ENCODE measurements at regions not wholly inside any gene's neighbourhood (a gene's known extent, or its start where the extent isn't known, plus 50 kb on each side); places are given as distances from the start of the nearest gene placed in this dataset.
A peak's percentile ranks its signal among the peaks of the same experiment; 100 is the strongest.

- Histone ChIP-seq H2BK5ac (ENCODE audit: low read depth, low read length) (no peak overlapping the region), H3K4me2 (ENCODE audit: insufficient read depth in 1 of 2, low read depth in 2 of 2, low read length in 2 of 2) (no peak overlapping the region), H3K4me3 (ENCODE audit: extremely low read depth in 1 of 4, insufficient read depth in 2 of 4, low read depth in 3 of 4, low read length in 4 of 4) (no peak overlapping the region), H3K9me3 (ENCODE audit: insufficient read depth in 2 of 2, low read depth in 1 of 2, low read length in 1 of 2) (no peaks in the 10 kb centered on the region), H4K20me1 (replicated peaks in 1 of 2; ENCODE audit: control insufficient read depth in 1 of 2, insufficient read depth in 2 of 2, low read length in 2 of 2) (no peaks in the 10 kb centered on the region), H3K27ac (ENCODE audit: low read depth, low read length) (no peak overlapping the region), H3K4me1 (replicated peaks in 1 of 4; ENCODE audit: control insufficient read depth in 3 of 4, insufficient read depth in 4 of 4, low read length in 3 of 4) (peaks cover 0 to 2% (median 0%) of the 10 kb centered on the region in 4 experiments; a peak in 1 of 7 replicates), H3K79me1 (ENCODE audit: low read depth, low read length) (no peaks in the 10 kb centered on the region), H2BK20ac (ENCODE audit: low read length) (no peak overlapping the region), H3K23me2 (ENCODE audit: low read depth, low read length) (no peaks in the 10 kb centered on the region), H3K23ac (ENCODE audit: insufficient read length) (no peak overlapping the region), H2AK5ac (ENCODE audit: low read depth, low read length) (no peak overlapping the region), H3K4ac (replicated peaks; ENCODE audit: insufficient read length, low read depth, low read length) (no peak overlapping the region), H2BK12ac (ENCODE audit: low read depth, low read length) (no peak overlapping the region), H2BK15ac (ENCODE audit: low read length) (no peak overlapping the region), H2AFZ (ENCODE audit: low read length) (peak overlapping the region; percentile 91), H3K9ac (replicated peaks in 1 of 4; ENCODE audit: extremely low read depth in 1 of 4, low read depth in 3 of 4, low read length in 3 of 4) (no peak overlapping the region), H3K79me2 (ENCODE audit: control insufficient read depth in 1 of 2, insufficient read depth in 2 of 2, low read length in 2 of 2) (no peaks in the 10 kb centered on the region), H3K56ac (replicated peaks; ENCODE audit: insufficient read length, low read depth, low read length) (no peak overlapping the region), H4K91ac (replicated peaks; ENCODE audit: insufficient read length, low read length) (no peak overlapping the region), H2BK120ac (replicated peaks; ENCODE audit: low read depth, low read length) (no peak overlapping the region), H3K27me3 (replicated peaks in 1 of 4; ENCODE audit: control insufficient read depth in 3 of 4, extremely low read depth in 1 of 4, insufficient read depth in 3 of 4, low read length in 3 of 4) (no peaks in the 10 kb centered on the region), H3K14ac (ENCODE audit: insufficient read length) (no peak overlapping the region), H4K8ac (ENCODE audit: extremely low read depth, insufficient read depth, low read length) (no peak overlapping the region), H3K18ac (ENCODE audit: extremely low read depth, low read length) (no peak overlapping the region), H4K5ac (ENCODE audit: insufficient read length, low read depth, low read length) (no peak overlapping the region), H3K36me3 (ENCODE audit: control insufficient read depth in 2 of 4, insufficient read depth in 4 of 4, low read length in 3 of 4) (no peaks in the 10 kb centered on the region)
- peak; percentile 75 for FAIRE-seq
- POLR2A ChIA-PET (ENCODE audit: partially characterized antibody) = no interaction called here
- 63% methylated on average over 3 of the region's 3 CpGs; no CpG with 5 or more reads in 1 of the 2 experiments for WGBS, 2 experiments (ENCODE audit: extremely low coverage in 1 of 2, insufficient coverage in 1 of 2, insufficient read length in 1 of 2, insufficient replicate concordance in 2 of 2, low coverage in 1 of 2, low lambda C conversion rate in 2 of 2, missing lambda C conversion rate in 1 of 2)
- no peak for TF ChIP-seq HDAC2 (IDR thresholded peaks at IDR 0.05; ENCODE audit: borderline replicate concordance in 1 of 2, low read depth in 2 of 2, low read length in 2 of 2)
- peak; percentile 62 to 73 for TF ChIP-seq RAD21 (IDR thresholded peaks at IDR 0.05 in 1 of 2, conservative IDR thresholded peaks at IDR 0.05 in 1 of 2; ENCODE audit: low read depth in 2 of 2, low read length in 2 of 2)
- TF ChIP-seq SIX5 (IDR thresholded peaks at IDR 0.05; ENCODE audit: low read depth, low read length) = no peak
- no peak for TF ChIP-seq RNF2 (IDR thresholded peaks at IDR 0.05; ENCODE audit: borderline replicate concordance, low read depth, low read length, missing control alignments, poor library complexity, severe bottlenecking)
- TF ChIP-seq, protein P1, sequence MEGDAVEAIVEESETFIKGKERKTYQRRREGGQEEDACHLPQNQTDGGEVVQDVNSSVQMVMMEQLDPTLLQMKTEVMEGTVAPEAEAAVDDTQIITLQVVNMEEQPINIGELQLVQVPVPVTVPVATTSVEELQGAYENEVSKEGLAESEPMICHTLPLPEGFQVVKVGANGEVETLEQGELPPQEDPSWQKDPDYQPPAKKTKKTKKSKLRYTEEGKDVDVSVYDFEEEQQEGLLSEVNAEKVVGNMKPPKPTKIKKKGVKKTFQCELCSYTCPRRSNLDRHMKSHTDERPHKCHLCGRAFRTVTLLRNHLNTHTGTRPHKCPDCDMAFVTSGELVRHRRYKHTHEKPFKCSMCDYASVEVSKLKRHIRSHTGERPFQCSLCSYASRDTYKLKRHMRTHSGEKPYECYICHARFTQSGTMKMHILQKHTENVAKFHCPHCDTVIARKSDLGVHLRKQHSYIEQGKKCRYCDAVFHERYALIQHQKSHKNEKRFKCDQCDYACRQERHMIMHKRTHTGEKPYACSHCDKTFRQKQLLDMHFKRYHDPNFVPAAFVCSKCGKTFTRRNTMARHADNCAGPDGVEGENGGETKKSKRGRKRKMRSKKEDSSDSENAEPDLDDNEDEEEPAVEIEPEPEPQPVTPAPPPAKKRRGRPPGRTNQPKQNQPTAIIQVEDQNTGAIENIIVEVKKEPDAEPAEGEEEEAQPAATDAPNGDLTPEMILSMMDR (IDR thresholded peaks at IDR 0.05; ENCODE audit: control extremely low read depth in 1 of 3, insufficient read depth in 1 of 3, low read depth in 1 of 3, low read length in 3 of 3) = peak; percentile 23 to 71 (median 66)
- peak; percentile 15 to 43 for DNase-seq (ENCODE audit: low read depth in 1 of 2, low spot score in 2 of 2)
- CTCF ChIA-PET (ENCODE audit: partially characterized antibody) = interaction anchor here (0.8 kb wide), 1 partner anchor 301 kb away, joined by 3 read pairs; no protein-coding TSS in a partner anchor
These were observed 187.7 kb upstream of the NUDT10 start for GRCh38 chrX:51144828-51145442.

All from H1 (cell line).